HuH-7.5 (cell line): ENCODE measurements at regions not wholly inside any gene's neighbourhood (a gene's known extent, or its start where the extent isn't known, plus 50 kb on each side); places are given as distances from the start of the nearest gene placed in this dataset.
"Not testable (repeated sequence)": the region's sequence is repeated elsewhere in the genome, so short reads cannot be mapped to it uniquely, and the experiment has no call there.

Source experiments
- DNase-seq: peaks from one replicate; pipeline ENCODE4 v3.0.0; 2011; ENCODE audit warnings: low spot score

GRCh38 chr7:13198727-13199126 is 511.3 kb downstream of the ARL4A start:
- no peak for DNase-seq

GRCh38 chr7:13201628-13202027 is 514.2 kb downstream of the ARL4A start:
- no peak for DNase-seq

- DNase-seq = no peak
Observed at GRCh38 chr7:13217768-13218167, 530.3 kb downstream of the ARL4A start.

GRCh38 chr7:13225068-13225467 is 537.6 kb downstream of the ARL4A start:
- no peak for DNase-seq

- no peak for DNase-seq
Observed at GRCh38 chr7:13226385-13226784, 539.0 kb downstream of the ARL4A start.

GRCh38 chr7:13231216-13231615 is 543.8 kb downstream of the ARL4A start:
- no peak for DNase-seq

GRCh38 chr7:13235436-13235835 is 548.0 kb downstream of the ARL4A start:
- DNase-seq = no peak

GRCh38 chr7:13236026-13236425 is 548.6 kb downstream of the ARL4A start:
- no peak for DNase-seq

GRCh38 chr7:13240349-13240748 is 552.9 kb downstream of the ARL4A start:
- DNase-seq = no peak

- DNase-seq = no peak
Observed at GRCh38 chr7:13241416-13241815, 554.0 kb downstream of the ARL4A start.

GRCh38 chr7:13257661-13258060 is 570.2 kb downstream of the ARL4A start:
- DNase-seq = no peak

- DNase-seq = no peak
Observed at GRCh38 chr7:13258386-13258785, 571.0 kb downstream of the ARL4A start.

- DNase-seq = no peak
Observed at GRCh38 chr7:13259930-13260329, 572.5 kb downstream of the ARL4A start.

GRCh38 chr7:13262929-13263530 is 575.6 kb downstream of the ARL4A start:
- DNase-seq = no peak

GRCh38 chr7:13265271-13265670 is 577.8 kb downstream of the ARL4A start:
- no peak for DNase-seq

- not testable (repeated sequence) for DNase-seq
Observed at GRCh38 chr7:13274205-13274604, 586.8 kb downstream of the ARL4A start.

- no peak for DNase-seq
Observed at GRCh38 chr7:13276977-13277376, 589.5 kb downstream of the ARL4A start.

GRCh38 chr7:13278020-13278419 is 590.6 kb downstream of the ARL4A start:
- no peak for DNase-seq

GRCh38 chr7:13279854-13280435 is 592.5 kb downstream of the ARL4A start:
- no peak for DNase-seq

- DNase-seq = no peak
Observed at GRCh38 chr7:13282377-13282980, 595.0 kb downstream of the ARL4A start.

- DNase-seq = no peak
Observed at GRCh38 chr7:13286916-13287315, 599.5 kb downstream of the ARL4A start.

GRCh38 chr7:13288516-13288915 is 601.1 kb downstream of the ARL4A start:
- DNase-seq = no peak

GRCh38 chr7:13290975-13291374 is 603.5 kb downstream of the ARL4A start:
- no peak for DNase-seq
